GM19239 (cell line): ENCODE measurements at regions not wholly inside any gene's neighbourhood (a gene's known extent, or its start where the extent isn't known, plus 50 kb on each side); places are given as distances from the start of the nearest gene placed in this dataset.
"Not testable (repeated sequence)": the region's sequence is repeated elsewhere in the genome, so short reads cannot be mapped to it uniquely, and the experiment has no call there.

Experiments
- DNase-seq: peaks from one replicate; pipeline ENCODE4 v3.0.0; 2011; ENCODE audit warnings: low spot score; ENCODE audit not compliant: insufficient read length
- FAIRE-seq: peaks from 2 replicates; lab custom pipeline; 2011; peaks lifted over from hg19 to GRCh38; lab: Jason Lieb, UNC

- no peak for DNase-seq
- no peak for FAIRE-seq
Measured at GRCh38 chr11:106275151-106275550, 197.7 kb downstream of the AASDHPPT start.

- no peak for DNase-seq
- no peak for FAIRE-seq
Measured at GRCh38 chr11:106276126-106276525, 198.7 kb downstream of the AASDHPPT start.

- DNase-seq (no peak), FAIRE-seq (no peak)
Measured at GRCh38 chr11:106276859-106277436, 199.5 kb downstream of the AASDHPPT start.

GRCh38 chr11:106277484-106277883 lies 200.0 kb downstream of the AASDHPPT start:
- DNase-seq (no peak), FAIRE-seq (no peak)

- FAIRE-seq (no peak), DNase-seq (no peak)
Measured at GRCh38 chr11:106278391-106278790, 200.9 kb downstream of the AASDHPPT start.

GRCh38 chr11:106280036-106280435 lies 202.6 kb downstream of the AASDHPPT start:
- FAIRE-seq: no peak
- DNase-seq: no peak

- FAIRE-seq (no peak), DNase-seq (no peak)
Measured at GRCh38 chr11:106281455-106282173, 204.2 kb downstream of the AASDHPPT start.

- no peak for FAIRE-seq
- DNase-seq: no peak
Measured at GRCh38 chr11:106286881-106287504, 209.5 kb downstream of the AASDHPPT start.

- DNase-seq (no peak), FAIRE-seq (no peak)
Measured at GRCh38 chr11:106288057-106288456, 210.6 kb downstream of the AASDHPPT start.

GRCh38 chr11:106288822-106289387 lies 211.4 kb downstream of the AASDHPPT start:
- FAIRE-seq (no peak), DNase-seq (no peak)

- DNase-seq (no peak), FAIRE-seq (no peak)
Measured at GRCh38 chr11:106292526-106292925, 215.1 kb downstream of the AASDHPPT start.

GRCh38 chr11:106295974-106296373 lies 218.5 kb downstream of the AASDHPPT start:
- FAIRE-seq (no peak), DNase-seq (no peak)

GRCh38 chr11:106302416-106302815 lies 225.0 kb downstream of the AASDHPPT start:
- FAIRE-seq (no peak), DNase-seq (no peak)

- FAIRE-seq (no peak), DNase-seq (no peak)
Measured at GRCh38 chr11:106304274-106304673, 226.8 kb downstream of the AASDHPPT start.

- DNase-seq (no peak), FAIRE-seq (no peak)
Measured at GRCh38 chr11:106305458-106305857, 228.0 kb downstream of the AASDHPPT start.

- no peak for FAIRE-seq
- no peak for DNase-seq
Measured at GRCh38 chr11:106306942-106307341, 229.5 kb downstream of the AASDHPPT start.

- no peak for DNase-seq
- FAIRE-seq: no peak
Measured at GRCh38 chr11:106309070-106309684, 231.7 kb downstream of the AASDHPPT start.

- DNase-seq (no peak), FAIRE-seq (no peak)
Measured at GRCh38 chr11:106311531-106312230, 234.2 kb downstream of the AASDHPPT start.

GRCh38 chr11:106317208-106317773 lies 239.8 kb downstream of the AASDHPPT start:
- not testable (repeated sequence) for DNase-seq, FAIRE-seq

GRCh38 chr11:106321601-106322000 lies 244.1 kb downstream of the AASDHPPT start:
- FAIRE-seq (no peak), DNase-seq (no peak)
